ENCODE measurements at regions not wholly inside any gene's neighbourhood (a gene's known extent, or its start where the extent isn't known, plus 50 kb on each side); places are given as distances from the start of the nearest gene placed in this dataset.

- POLR2A ChIA-PET, result no interaction called here
- TF ChIP-seq CTCF (IDR thresholded peaks at IDR 0.05; ENCODE audit: insufficient read depth, low read depth, low read length), result no peak
- CTCF ChIA-PET, result interaction anchor here (1.1 kb wide), 1 partner anchor 36 kb away, joined by 3 read pairs; no protein-coding TSS in a partner anchor
- DNase-seq (ENCODE audit: low read depth), result no peak
- no peak overlapping the region for H3K4me3 ChIP-seq (ENCODE audit: low read depth, low read length)
- H3K27me3 ChIP-seq (ENCODE audit: control insufficient read depth, insufficient read depth, low read length), result no peaks in the 10 kb centered on the region
- no peaks in the 10 kb centered on the region for H3K36me3 ChIP-seq (ENCODE audit: control insufficient read depth, insufficient read depth, low read length)
Measured at GRCh38 chr5:2936413-2936812, 184.9 kb upstream of the IRX2 start.

DNA sequence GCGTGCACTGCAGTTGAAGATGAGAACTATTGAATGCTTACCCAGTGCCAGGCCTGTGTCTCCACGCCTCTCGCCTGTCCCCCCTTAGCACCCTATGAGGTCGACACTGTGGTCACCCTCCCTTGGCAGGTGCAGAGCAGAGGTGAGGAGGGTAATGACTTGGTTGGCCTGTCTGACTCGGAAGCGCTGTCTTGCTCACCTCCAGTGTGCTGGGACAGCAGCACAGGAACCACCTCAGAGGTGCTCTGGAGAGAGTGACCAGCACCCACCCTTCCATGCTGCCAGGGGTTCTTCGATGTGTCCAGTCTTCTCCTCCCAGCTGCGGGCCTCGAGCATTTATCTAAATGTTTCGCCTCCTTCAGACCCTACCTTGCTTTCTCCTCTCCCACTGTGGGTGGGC, 178.3 kb upstream of the IRX2 start:
- TF ChIP-seq CTCF (IDR thresholded peaks at IDR 0.05; ENCODE audit: insufficient read depth, low read depth, low read length), result no peak
- H3K36me3 ChIP-seq (ENCODE audit: control insufficient read depth, insufficient read depth, low read length), result no peaks in the 10 kb centered on the region
- DNase-seq (ENCODE audit: low read depth), result no peak
- CTCF ChIA-PET, result no interaction called here
- H3K4me3 ChIP-seq (ENCODE audit: low read depth, low read length), result no peak overlapping the region
- POLR2A ChIA-PET, result no interaction called here
- no peaks in the 10 kb centered on the region for H3K27me3 ChIP-seq (ENCODE audit: control insufficient read depth, insufficient read depth, low read length)

GRCh38 chr5:2921651-2922050, 170.2 kb upstream of the IRX2 start:
- Histone ChIP-seq H3K4me3 (ENCODE audit: low read depth, low read length) (no peak overlapping the region), H3K27me3 (ENCODE audit: control insufficient read depth, insufficient read depth, low read length) (no peaks in the 10 kb centered on the region), H3K36me3 (ENCODE audit: control insufficient read depth, insufficient read depth, low read length) (no peaks in the 10 kb centered on the region)
- ChIA-PET POLR2A (no interaction called here), CTCF (no interaction called here)
- TF ChIP-seq CTCF (IDR thresholded peaks at IDR 0.05; ENCODE audit: insufficient read depth, low read depth, low read length), result no peak
- no peak for DNase-seq (ENCODE audit: low read depth)

DNA sequence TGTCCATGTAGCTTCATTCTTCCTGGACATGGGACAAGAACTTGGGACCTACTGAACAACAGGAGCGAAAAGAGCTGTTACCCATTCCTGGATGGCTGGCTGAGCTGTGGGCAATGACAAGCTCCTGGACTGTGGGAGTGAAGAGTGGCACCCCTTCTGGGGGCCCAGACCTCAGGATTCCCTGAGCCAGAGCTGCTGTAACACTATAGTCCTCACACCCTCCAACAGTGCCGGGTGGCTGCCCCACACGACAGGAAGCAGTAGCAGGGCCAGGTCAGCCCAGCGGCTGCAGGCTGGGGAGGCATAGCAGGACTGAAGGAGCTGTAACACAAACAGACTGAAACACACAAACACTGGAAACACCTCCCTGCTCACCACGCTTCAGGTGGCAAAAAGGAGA, 169.7 kb upstream of the IRX2 start:
- ChIA-PET POLR2A (no interaction called here), CTCF (no interaction called here)
- TF ChIP-seq CTCF (IDR thresholded peaks at IDR 0.05; ENCODE audit: insufficient read depth, low read depth, low read length), result no peak
- no peak overlapping the region for H3K4me3 ChIP-seq (ENCODE audit: low read depth, low read length)
- no peak for DNase-seq (ENCODE audit: low read depth)
- H3K36me3 ChIP-seq (ENCODE audit: control insufficient read depth, insufficient read depth, low read length), result no peaks in the 10 kb centered on the region
- no peaks in the 10 kb centered on the region for H3K27me3 ChIP-seq (ENCODE audit: control insufficient read depth, insufficient read depth, low read length)

GRCh38 chr5:2920312-2920711, 168.8 kb upstream of the IRX2 start:
- POLR2A ChIA-PET, result no interaction called here
- Histone ChIP-seq H3K4me3 (ENCODE audit: low read depth, low read length) (no peak overlapping the region), H3K36me3 (ENCODE audit: control insufficient read depth, insufficient read depth, low read length) (no peaks in the 10 kb centered on the region), H3K27me3 (ENCODE audit: control insufficient read depth, insufficient read depth, low read length) (no peaks in the 10 kb centered on the region)
- CTCF ChIA-PET, result no interaction called here
- TF ChIP-seq CTCF (IDR thresholded peaks at IDR 0.05; ENCODE audit: insufficient read depth, low read depth, low read length), result no peak
- no peak for DNase-seq (ENCODE audit: low read depth)
